Testis (tissue), 2 donors: ENCODE measurements at regions not wholly inside any gene's neighbourhood (a gene's known extent, or its start where the extent isn't known, plus 50 kb on each side); places are given as distances from the start of the nearest gene placed in this dataset.

Experiments
- POLR2A ChIP-seq: fragments of 450-650 bp; IDR thresholded peaks from one replicate; pipeline ENCODE4 v1.6.1; 2017; ENCODE audit warnings: antibody characterized with exemption, mild to moderate bottlenecking, moderate library complexity
- TF ChIP-seq, protein P1 (sequence below), 3 experiments: fragments of 450-650 bp in 2 of 3; fragments of 200-600 bp in 1 of 3; sonication (generic) in 1 of 3; IDR thresholded peaks; one replicate each; pipeline ENCODE4 v1.5.1; 2016 to 2019; ENCODE audit warnings: antibody characterized with exemption in 3 of 3, mild to moderate bottlenecking in 2 of 3, moderate library complexity in 1 of 3

DNA sequence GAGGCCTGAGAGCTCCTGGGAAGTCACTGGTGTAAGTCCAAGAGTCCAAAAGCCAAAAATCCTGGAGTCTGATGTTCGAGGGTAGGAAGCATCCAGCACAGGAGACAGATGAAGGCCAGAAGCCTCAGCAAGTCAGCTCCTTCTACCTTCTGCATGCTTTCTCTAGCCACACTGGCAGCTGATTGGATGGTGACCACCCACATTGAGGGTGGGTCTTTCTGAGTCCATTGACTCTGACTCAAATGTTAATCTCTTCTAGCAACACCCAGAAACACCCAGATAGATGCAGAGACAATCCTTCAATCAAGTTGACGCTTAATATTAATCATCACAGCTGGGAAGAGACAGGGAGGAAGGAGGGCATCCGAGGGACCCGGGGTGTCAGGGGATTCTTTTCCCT, 305.8 kb downstream of the AACS start:
- TF ChIP-seq, protein P1, sequence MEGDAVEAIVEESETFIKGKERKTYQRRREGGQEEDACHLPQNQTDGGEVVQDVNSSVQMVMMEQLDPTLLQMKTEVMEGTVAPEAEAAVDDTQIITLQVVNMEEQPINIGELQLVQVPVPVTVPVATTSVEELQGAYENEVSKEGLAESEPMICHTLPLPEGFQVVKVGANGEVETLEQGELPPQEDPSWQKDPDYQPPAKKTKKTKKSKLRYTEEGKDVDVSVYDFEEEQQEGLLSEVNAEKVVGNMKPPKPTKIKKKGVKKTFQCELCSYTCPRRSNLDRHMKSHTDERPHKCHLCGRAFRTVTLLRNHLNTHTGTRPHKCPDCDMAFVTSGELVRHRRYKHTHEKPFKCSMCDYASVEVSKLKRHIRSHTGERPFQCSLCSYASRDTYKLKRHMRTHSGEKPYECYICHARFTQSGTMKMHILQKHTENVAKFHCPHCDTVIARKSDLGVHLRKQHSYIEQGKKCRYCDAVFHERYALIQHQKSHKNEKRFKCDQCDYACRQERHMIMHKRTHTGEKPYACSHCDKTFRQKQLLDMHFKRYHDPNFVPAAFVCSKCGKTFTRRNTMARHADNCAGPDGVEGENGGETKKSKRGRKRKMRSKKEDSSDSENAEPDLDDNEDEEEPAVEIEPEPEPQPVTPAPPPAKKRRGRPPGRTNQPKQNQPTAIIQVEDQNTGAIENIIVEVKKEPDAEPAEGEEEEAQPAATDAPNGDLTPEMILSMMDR (IDR thresholded peaks at IDR 0.05) = no peak
- TF ChIP-seq POLR2A = no peak
